Kidney (tissue), 13 donors: ENCODE measurements at regions not wholly inside any gene's neighbourhood (a gene's known extent, or its start where the extent isn't known, plus 50 kb on each side); places are given as distances from the start of the nearest gene placed in this dataset.

Source experiments
- DNase-seq, 5 donors: peaks; one replicate each; pipeline ENCODE4 v3.0.0-alpha.2; 2013 to 2020
- FAIRE-seq: peaks from 2 replicates; lab custom pipeline; 2012; peaks lifted over from hg19 to GRCh38; lab: Jason Lieb, UNC
- H3K27ac ChIP-seq, 2 donors: one replicate each; pipeline ENCODE4 v1.7.0; 2013; ENCODE audit warnings: low read depth in 2 of 2, low read length in 2 of 2, inconsistent platforms in 1 of 2
- H3K27me3 ChIP-seq: one replicate; pipeline ENCODE4 v1.7.1; 2013; ENCODE audit warnings: low read length, inconsistent platforms; ENCODE audit not compliant: control insufficient read depth, insufficient read depth
- H3K36me3 ChIP-seq, 3 donors: one replicate each; pipeline versions ENCODE4 v1.7.0 to v1.7.1; 2013; ENCODE audit warnings: low read length in 3 of 3, control low read depth in 1 of 3, inconsistent platforms in 1 of 3; ENCODE audit not compliant: insufficient read depth in 3 of 3, control insufficient read depth in 2 of 3
- H3K4me1 ChIP-seq, 3 donors: one replicate each; pipeline versions ENCODE4 v1.7.0 to v1.7.1; 2013; ENCODE audit warnings: low read length in 3 of 3, inconsistent platforms in 1 of 3, low read depth in 1 of 3; ENCODE audit not compliant: control insufficient read depth in 2 of 3, insufficient read depth in 2 of 3
- H3K4me3 ChIP-seq, 3 donors: one replicate each; pipeline versions ENCODE4 v1.7.0 to v1.8.1; 2013; ENCODE audit warnings: low read length in 3 of 3, control low read depth in 1 of 3, inconsistent platforms in 1 of 3
- H3K9ac ChIP-seq, 3 donors: one replicate each; pipeline versions ENCODE4 v1.7.0 to v1.7.1; 2013; ENCODE audit warnings: low read length in 3 of 3, control low read depth in 1 of 3, inconsistent platforms in 1 of 3
- H3K9me3 ChIP-seq, 3 donors: one replicate each; pipeline versions ENCODE4 v1.7.0 to v1.7.1; 2013; ENCODE audit warnings: low read length in 3 of 3, control low read depth in 1 of 3, inconsistent platforms in 1 of 3; ENCODE audit not compliant: control insufficient read depth in 2 of 3, insufficient read depth in 1 of 3
- intact Hi-C: fragments of 100-400 bp; cut with DNase I; formaldehyde crosslinking; loops from one replicate; pipeline ENCODE4 v1.11.1; 2022
- TF ChIP-seq, protein P1 (sequence below): IDR thresholded peaks from 3 replicates; pipeline ENCODE4 v1.5.1; 2012; ENCODE audit warnings: mild to moderate bottlenecking, moderate library complexity, borderline replicate concordance; ENCODE audit not compliant: insufficient read depth; ENCODE audit errors: extremely low read depth
- donor health status: control.
- donor health status: control.
- donor health status: control.
- donor health status: control.
- donor health status: control.
- donor health status: DM: yes; HTN: yes; CAD: no.
- donor health status: Normal renal cell carcinoma (clear cell type).

DNA sequence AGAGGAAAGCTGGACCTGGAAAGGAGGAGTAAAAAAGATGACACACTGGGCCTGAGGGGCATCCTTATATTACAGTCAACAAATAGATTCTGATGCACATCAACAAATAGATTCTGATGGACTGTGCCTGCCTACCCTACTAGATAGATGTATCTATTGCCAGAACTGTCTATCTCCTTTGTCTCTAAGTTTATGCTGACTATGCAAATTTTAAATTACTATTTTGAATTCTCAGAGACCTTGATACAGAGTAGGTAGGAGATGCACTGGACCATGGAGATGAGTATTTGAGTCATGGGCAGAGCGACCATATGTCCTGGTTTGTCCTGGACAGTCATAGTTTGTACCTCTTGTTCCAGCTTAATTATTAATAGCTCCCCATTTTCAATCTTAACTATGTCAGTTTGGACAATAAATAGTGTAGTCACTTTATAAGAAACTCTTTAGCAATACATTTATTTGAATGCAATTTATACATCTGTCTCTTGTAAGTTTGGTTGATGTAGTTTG, 247.9 kb upstream of the PPP1R2C start:
- no peaks in the 10 kb centered on the region for H3K36me3 ChIP-seq

DNA sequence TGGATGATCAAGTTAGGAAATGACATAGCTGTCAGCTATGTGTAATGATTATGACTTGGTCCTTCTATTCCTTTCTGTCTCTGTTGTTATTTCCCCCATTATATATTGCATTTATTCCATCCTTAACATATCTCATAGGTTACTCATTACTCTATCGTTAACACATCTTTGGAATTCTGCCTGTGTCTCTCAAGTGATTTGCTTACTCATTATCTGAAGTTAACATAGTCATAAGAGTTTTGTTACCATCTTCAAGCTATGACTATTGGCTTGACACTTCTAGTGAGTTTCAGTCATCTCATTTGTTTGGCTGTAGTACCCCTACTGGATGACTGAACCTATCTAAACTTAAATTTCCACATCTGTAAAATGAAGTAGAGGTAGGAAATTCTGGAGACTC, 286.1 kb upstream of the PPP1R2C start:
- Histone ChIP-seq H3K27me3 (peaks cover 5% of the 10 kb centered on the region), H3K36me3 (no peaks in the 10 kb centered on the region), H3K9me3 (no peaks in the 10 kb centered on the region), H3K9ac (no peak overlapping the region), H3K4me3 (no peak overlapping the region), H3K4me1 (no peaks in the 10 kb centered on the region), H3K27ac (no peak overlapping the region)
- intact Hi-C loops, result no loop called here
- no peak for DNase-seq
- FAIRE-seq, result no peak
- TF ChIP-seq, protein P1, sequence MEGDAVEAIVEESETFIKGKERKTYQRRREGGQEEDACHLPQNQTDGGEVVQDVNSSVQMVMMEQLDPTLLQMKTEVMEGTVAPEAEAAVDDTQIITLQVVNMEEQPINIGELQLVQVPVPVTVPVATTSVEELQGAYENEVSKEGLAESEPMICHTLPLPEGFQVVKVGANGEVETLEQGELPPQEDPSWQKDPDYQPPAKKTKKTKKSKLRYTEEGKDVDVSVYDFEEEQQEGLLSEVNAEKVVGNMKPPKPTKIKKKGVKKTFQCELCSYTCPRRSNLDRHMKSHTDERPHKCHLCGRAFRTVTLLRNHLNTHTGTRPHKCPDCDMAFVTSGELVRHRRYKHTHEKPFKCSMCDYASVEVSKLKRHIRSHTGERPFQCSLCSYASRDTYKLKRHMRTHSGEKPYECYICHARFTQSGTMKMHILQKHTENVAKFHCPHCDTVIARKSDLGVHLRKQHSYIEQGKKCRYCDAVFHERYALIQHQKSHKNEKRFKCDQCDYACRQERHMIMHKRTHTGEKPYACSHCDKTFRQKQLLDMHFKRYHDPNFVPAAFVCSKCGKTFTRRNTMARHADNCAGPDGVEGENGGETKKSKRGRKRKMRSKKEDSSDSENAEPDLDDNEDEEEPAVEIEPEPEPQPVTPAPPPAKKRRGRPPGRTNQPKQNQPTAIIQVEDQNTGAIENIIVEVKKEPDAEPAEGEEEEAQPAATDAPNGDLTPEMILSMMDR, result no peak

More for the DNA sequence above, 247.9 kb upstream of the PPP1R2C start:
- TF ChIP-seq, protein P1, result no peak
- H3K27me3 ChIP-seq, result no peaks in the 10 kb centered on the region
- DNase-seq (no peak), FAIRE-seq (no peak)
- no peak overlapping the region for H3K9ac ChIP-seq
- H3K9me3 ChIP-seq, result no peaks in the 10 kb centered on the region
- no peaks in the 10 kb centered on the region for H3K4me1 ChIP-seq
- H3K4me3 ChIP-seq, result no peak overlapping the region
- no peak overlapping the region for H3K27ac ChIP-seq
- intact Hi-C loops, result no loop called here

DNA sequence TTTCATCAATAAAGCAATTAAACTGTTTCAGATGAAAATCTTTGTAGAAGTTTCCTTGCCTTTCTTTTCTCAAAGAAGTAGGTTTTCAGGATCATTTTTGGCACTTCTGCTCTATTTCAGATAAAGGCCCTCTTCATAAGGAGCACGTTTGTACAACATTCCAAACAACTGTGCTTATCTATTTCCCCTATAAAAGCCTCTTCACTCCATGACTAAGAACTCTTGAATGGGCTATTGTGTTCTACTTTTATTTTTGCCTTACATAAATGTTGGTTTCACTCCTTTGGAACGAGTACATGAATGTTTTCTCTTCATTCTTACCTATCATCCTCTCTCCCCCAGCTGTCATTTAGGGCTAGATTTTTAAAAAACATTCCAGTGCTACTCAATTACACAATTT, 288.0 kb upstream of the PPP1R2C start:
- DNase-seq (no peak), FAIRE-seq (peak; percentile 50)
- Histone ChIP-seq H3K27ac (no peak overlapping the region), H3K27me3 (peaks cover 5% of the 10 kb centered on the region), H3K4me3 (no peak overlapping the region), H3K36me3 (no peaks in the 10 kb centered on the region), H3K9me3 (no peaks in the 10 kb centered on the region), H3K9ac (no peak overlapping the region), H3K4me1 (no peaks in the 10 kb centered on the region)
- TF ChIP-seq, protein P1, result no peak
- intact Hi-C loops, result no loop called here

DNA sequence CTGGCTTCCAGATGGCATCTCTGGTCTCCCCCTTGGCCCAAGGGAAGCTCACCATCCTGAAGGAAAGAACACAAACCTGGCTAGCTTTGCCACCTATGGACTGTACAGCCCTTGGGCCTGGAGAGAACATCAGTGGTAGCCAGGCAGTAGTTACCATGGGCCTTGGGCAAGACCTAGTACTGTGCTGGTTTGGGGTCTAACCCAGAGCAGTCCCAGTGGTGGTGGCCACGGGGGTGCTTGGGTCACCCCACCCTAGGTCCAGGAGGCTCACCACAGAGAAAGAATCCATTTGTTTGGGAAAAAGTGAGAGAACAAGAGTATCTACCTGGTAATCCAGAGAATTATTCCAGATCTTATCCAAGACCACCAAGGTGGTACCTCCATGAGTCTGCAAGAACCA, 290.7 kb upstream of the PPP1R2C start:
- Histone ChIP-seq H3K9me3 (no peaks in the 10 kb centered on the region), H3K4me3 (no peak overlapping the region), H3K4me1 (no peaks in the 10 kb centered on the region), H3K27me3 (peaks cover 2% of the 10 kb centered on the region), H3K36me3 (no peaks in the 10 kb centered on the region), H3K27ac (no peak overlapping the region), H3K9ac (no peak overlapping the region)
- FAIRE-seq (no peak), DNase-seq (no peak)
- intact Hi-C loops, result no loop called here
- TF ChIP-seq, protein P1, result no peak
